CMK (cell line): ENCODE measurements at regions not wholly inside any gene's neighbourhood (a gene's known extent, or its start where the extent isn't known, plus 50 kb on each side); places are given as distances from the start of the nearest gene placed in this dataset.

Experiments used
- DNase-seq: peaks from one replicate; pipeline ENCODE4 v3.0.0-alpha.2; 2010; ENCODE audit warnings: low read depth

GRCh38 chr4:128601991-128602695 is 207.4 kb upstream of the JADE1 start:
- no peak for DNase-seq

- DNase-seq: no peak
Measured at GRCh38 chr4:128600996-128601871, 208.3 kb upstream of the JADE1 start.

- DNase-seq: no peak
Measured at GRCh38 chr4:128600410-128600809, 209.1 kb upstream of the JADE1 start.

GRCh38 chr4:128597500-128597899 is 212.0 kb upstream of the JADE1 start:
- DNase-seq: no peak

- no peak for DNase-seq
Measured at GRCh38 chr4:128596853-128597252, 212.6 kb upstream of the JADE1 start.

- DNase-seq: no peak
Measured at GRCh38 chr4:128596115-128596514, 213.4 kb upstream of the JADE1 start.

GRCh38 chr4:128591482-128591881 is 218.0 kb upstream of the JADE1 start:
- no peak for DNase-seq

- no peak for DNase-seq
Measured at GRCh38 chr4:128590773-128591172, 218.7 kb upstream of the JADE1 start.

- DNase-seq: no peak
Measured at GRCh38 chr4:128590034-128590740, 219.3 kb upstream of the JADE1 start.

- DNase-seq: no peak
Measured at GRCh38 chr4:128589384-128589965, 220.0 kb upstream of the JADE1 start.

GRCh38 chr4:128587382-128587781 is 222.1 kb upstream of the JADE1 start:
- DNase-seq: no peak

- DNase-seq: no peak
Measured at GRCh38 chr4:128583753-128584712, 225.5 kb upstream of the JADE1 start.

- DNase-seq: peak; percentile 48
Measured at GRCh38 chr4:128582427-128582870, 227.1 kb upstream of the JADE1 start.

- DNase-seq: no peak
Measured at GRCh38 chr4:128579154-128579853, 230.2 kb upstream of the JADE1 start.

- DNase-seq: peak; percentile 69
Measured at GRCh38 chr4:128574706-128575105, 234.8 kb upstream of the JADE1 start.

GRCh38 chr4:128573781-128574508 is 235.6 kb upstream of the JADE1 start:
- no peak for DNase-seq

GRCh38 chr4:128572778-128573241 is 236.7 kb upstream of the JADE1 start:
- no peak for DNase-seq

GRCh38 chr4:128571747-128572146 is 237.8 kb upstream of the JADE1 start:
- DNase-seq: no peak

GRCh38 chr4:128570387-128570975 is 239.0 kb upstream of the JADE1 start:
- no peak for DNase-seq
